ENCODE measurements at regions not wholly inside any gene's neighbourhood (a gene's known extent, or its start where the extent isn't known, plus 50 kb on each side); places are given as distances from the start of the nearest gene placed in this dataset.

DNA sequence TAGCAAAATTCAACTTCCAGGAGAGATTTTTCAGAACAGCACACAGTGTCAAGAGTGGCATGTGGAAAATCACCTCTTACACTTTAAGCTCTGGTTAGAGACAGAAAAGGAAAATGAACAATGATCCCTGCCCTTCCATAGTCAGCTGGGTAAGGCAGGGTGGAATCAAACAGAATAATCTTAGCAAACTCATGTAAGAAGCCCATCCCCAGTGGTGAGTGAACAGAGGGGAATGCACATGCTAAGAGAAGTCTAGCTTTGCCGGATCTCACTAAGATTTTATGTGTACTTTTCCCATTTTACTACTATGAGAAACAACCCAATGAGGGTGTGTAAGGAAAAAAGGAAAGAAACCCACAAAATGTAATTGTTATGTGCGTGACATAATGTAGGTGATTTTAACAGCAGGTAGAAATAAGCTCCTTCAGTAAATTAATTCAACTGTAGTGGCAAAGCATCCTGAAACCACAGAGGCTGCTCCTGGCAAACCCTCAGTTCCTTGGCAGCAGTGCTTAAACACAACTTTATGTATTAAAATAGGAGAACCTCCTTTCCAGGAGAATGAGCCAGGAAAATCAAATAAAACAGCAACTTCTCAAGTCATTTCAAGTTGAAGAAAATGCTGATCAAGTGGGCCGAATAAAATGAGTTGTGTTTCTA, 366.0 kb upstream of the TRPC7 start:
- TF ChIP-seq, protein P1, sequence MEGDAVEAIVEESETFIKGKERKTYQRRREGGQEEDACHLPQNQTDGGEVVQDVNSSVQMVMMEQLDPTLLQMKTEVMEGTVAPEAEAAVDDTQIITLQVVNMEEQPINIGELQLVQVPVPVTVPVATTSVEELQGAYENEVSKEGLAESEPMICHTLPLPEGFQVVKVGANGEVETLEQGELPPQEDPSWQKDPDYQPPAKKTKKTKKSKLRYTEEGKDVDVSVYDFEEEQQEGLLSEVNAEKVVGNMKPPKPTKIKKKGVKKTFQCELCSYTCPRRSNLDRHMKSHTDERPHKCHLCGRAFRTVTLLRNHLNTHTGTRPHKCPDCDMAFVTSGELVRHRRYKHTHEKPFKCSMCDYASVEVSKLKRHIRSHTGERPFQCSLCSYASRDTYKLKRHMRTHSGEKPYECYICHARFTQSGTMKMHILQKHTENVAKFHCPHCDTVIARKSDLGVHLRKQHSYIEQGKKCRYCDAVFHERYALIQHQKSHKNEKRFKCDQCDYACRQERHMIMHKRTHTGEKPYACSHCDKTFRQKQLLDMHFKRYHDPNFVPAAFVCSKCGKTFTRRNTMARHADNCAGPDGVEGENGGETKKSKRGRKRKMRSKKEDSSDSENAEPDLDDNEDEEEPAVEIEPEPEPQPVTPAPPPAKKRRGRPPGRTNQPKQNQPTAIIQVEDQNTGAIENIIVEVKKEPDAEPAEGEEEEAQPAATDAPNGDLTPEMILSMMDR (IDR thresholded peaks at IDR 0.05): no peak
- TF ChIP-seq EP300 (IDR thresholded peaks at IDR 0.05): no peak

Data from tibial nerve (tissue), 4 donors.